AG04450 (cell line): ENCODE measurements at regions not wholly inside any gene's neighbourhood (a gene's known extent, or its start where the extent isn't known, plus 50 kb on each side); places are given as distances from the start of the nearest gene placed in this dataset.
"Not testable (repeated sequence)": the region's sequence is repeated elsewhere in the genome, so short reads cannot be mapped to it uniquely, and the experiment has no call there.

Experiments
- CTCF ChIA-PET: fragments of 300-600, 350-600 bp; formaldehyde crosslinking; extraction: SDS; loops from one replicate; lab custom pipeline; 2022; ENCODE audit warnings: antibody characterized with exemption, inconsistent platforms; lab: Charles Lee
- POLR2A ChIA-PET: fragments of 350-600 bp; formaldehyde crosslinking; extraction: SDS; loops from one replicate; lab custom pipeline; 2021; ENCODE audit warnings: antibody characterized with exemption, inconsistent platforms; lab: Yijun Ruan, JAX
- DNase-seq: peaks from one replicate; pipeline ENCODE4 v3.0.0-alpha.2; 2011; ENCODE audit warnings: low read depth, low spot score
- H3K27ac ChIP-seq: one replicate; pipeline ENCODE4 v1.5.1; 2012; ENCODE audit warnings: low read depth, low read length, control low read depth
- H3K27me3 ChIP-seq: one replicate; pipeline ENCODE4 v1.6.0; 2012; ENCODE audit warnings: low read length; ENCODE audit not compliant: control insufficient read depth, insufficient read depth
- H3K4me3 ChIP-seq: 2 replicates; pipeline ENCODE4 v1.5.1; 2011; ENCODE audit warnings: mild to moderate bottlenecking, low read depth, low read length, control low read depth
- H3K9me3 ChIP-seq: 2 replicates; pipeline ENCODE4 v1.5.1; 2012; ENCODE audit warnings: low read length; ENCODE audit not compliant: control insufficient read depth, insufficient read depth
- TF ChIP-seq, protein P1 (sequence below): IDR thresholded peaks from 2 replicates; pipeline ENCODE4 v1.5.1; 2011; ENCODE audit warnings: low read depth, low read length, control low read depth, inconsistent platforms

DNA sequence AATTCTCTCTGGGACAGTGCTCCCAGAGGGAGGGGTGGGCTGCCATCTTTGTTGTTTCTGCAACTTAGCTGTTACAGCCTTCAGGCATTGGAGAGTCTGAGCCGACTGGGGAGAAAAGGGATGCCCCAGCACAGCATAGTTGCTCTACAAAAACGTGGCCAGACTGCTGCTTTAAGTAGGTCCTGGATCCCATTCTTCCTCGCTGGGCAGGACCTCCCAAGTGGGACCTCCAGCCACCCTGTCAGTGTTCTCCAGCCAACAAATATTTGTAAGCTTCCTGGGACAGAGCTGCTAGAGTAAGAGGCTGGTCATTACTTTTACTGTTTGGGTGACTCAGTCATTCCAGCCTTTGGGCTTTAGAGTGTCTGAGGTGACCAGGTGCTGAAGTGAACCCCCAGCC, 292.7 kb upstream of the NREP start:
- TF ChIP-seq, protein P1, sequence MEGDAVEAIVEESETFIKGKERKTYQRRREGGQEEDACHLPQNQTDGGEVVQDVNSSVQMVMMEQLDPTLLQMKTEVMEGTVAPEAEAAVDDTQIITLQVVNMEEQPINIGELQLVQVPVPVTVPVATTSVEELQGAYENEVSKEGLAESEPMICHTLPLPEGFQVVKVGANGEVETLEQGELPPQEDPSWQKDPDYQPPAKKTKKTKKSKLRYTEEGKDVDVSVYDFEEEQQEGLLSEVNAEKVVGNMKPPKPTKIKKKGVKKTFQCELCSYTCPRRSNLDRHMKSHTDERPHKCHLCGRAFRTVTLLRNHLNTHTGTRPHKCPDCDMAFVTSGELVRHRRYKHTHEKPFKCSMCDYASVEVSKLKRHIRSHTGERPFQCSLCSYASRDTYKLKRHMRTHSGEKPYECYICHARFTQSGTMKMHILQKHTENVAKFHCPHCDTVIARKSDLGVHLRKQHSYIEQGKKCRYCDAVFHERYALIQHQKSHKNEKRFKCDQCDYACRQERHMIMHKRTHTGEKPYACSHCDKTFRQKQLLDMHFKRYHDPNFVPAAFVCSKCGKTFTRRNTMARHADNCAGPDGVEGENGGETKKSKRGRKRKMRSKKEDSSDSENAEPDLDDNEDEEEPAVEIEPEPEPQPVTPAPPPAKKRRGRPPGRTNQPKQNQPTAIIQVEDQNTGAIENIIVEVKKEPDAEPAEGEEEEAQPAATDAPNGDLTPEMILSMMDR: no peak
- CTCF ChIA-PET: interaction anchor here (1.0 kb wide), 1 partner anchor 518 kb away, joined by 4 read pairs; no protein-coding TSS in a partner anchor
- no peak for DNase-seq
- POLR2A ChIA-PET: no interaction called here
- Histone ChIP-seq H3K9me3 (peaks cover 4% of the 10 kb centered on the region; the same call in 1 of the 2 replicates), H3K27me3 (no peaks in the 10 kb centered on the region), H3K27ac (no peak overlapping the region), H3K4me3 (no peak overlapping the region)

DNA sequence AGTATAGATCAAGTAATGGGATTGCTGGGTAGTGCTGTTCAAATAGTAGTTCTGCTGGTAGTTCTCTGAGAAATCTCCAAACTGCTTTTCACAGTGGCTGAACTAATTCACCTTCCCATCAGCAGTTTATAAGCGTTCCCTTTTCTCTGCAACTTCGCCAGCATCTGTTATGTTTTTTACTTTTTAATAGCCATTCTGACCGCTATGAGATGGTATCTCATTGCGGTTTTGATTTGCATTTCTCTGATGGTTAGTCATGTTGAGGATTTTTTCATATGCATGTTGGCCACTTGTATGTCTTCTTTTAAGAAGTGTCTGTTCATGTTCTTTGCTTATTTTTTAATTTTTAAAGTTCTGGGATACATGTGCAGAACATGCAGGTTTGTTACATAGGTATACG, 279.2 kb upstream of the NREP start:
- Histone ChIP-seq H3K27me3 (no peaks in the 10 kb centered on the region), H3K27ac (no peak overlapping the region), H3K9me3 (no peaks in the 10 kb centered on the region), H3K4me3 (no peak overlapping the region)
- TF ChIP-seq, protein P1: no peak
- ChIA-PET CTCF (no interaction called here), POLR2A (no interaction called here)
- DNase-seq: no peak

DNA sequence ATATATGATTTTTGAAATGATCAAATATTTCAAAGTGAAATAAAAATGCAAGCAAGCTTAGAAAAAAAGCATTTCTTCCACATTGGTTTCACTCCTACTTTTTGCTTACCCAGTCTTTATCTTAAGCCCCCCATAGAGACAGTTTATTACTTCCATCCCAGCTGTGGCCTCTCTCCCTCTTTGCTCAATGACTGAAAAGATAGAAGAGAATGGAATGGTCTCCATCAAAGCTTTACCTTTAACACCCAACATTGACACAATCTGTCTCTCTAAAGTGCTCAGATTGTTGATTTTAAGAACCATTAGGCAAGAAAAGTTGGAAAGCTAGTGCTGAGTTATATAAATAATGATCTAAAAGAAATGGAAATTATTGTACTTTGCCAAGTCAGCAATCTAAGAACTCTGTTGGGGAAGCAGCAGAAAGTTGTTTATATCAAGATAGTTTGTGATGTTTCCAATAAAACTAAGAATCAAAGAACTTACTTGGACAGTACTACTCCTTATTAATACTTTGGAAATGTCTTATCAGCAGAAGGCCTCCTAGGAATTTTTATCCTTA, 277.5 kb upstream of the NREP start:
- TF ChIP-seq, protein P1: no peak
- H3K9me3 ChIP-seq: no peaks in the 10 kb centered on the region
- H3K27me3 ChIP-seq: no peaks in the 10 kb centered on the region
- H3K27ac ChIP-seq: no peak overlapping the region
- no peak for DNase-seq
- POLR2A ChIA-PET: no interaction called here
- CTCF ChIA-PET: no interaction called here
- no peak overlapping the region for H3K4me3 ChIP-seq

DNA sequence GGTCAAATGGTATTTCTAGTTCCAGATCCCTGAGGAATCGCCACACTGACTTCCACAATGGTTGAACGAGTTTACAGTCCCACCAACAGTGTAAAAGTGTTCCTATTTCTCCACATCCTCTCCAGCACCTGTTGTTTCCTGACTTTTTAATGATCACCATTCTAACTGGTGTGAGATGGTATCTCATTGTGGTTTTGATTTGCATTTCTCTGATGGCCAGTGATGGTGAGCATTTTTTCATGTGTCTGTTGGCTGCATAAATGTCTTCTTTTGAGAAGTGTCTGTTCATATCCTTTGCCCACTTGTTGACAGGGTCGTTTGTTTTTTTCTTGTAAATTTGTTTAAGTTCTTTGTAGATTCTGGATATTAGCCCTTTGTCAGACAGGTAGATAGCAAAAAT, 269.9 kb upstream of the NREP start:
- CTCF ChIA-PET, H3K27me3 ChIP-seq, H3K9me3 ChIP-seq, H3K27ac ChIP-seq, POLR2A ChIA-PET, H3K4me3 ChIP-seq, DNase-seq: not testable (repeated sequence)

DNA sequence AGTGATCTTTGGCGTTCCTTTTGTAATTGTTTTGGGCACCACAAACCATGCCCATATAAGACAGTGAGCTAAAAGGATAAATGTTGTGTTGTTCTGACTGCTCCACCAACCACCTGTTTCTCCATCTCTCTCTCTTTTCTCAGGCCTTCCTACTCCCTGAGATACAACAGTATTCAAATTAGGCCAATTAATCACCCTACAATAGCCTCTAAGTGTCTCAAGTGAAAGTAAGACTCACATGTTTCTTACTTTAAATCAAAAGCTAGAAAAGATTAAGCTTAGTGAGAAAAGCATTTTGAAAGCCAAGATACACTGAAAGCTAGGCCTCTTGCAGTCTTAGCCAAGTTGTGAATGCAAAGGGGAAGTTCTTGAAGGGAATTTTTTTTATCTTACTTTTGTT, 268.8 kb upstream of the NREP start:
- DNase-seq: no peak
- Histone ChIP-seq H3K27me3 (no peaks in the 10 kb centered on the region), H3K4me3 (no peak overlapping the region), H3K9me3 (no peaks in the 10 kb centered on the region), H3K27ac (no peak overlapping the region)
- CTCF ChIA-PET: no interaction called here
- POLR2A ChIA-PET: no interaction called here
- TF ChIP-seq, protein P1: no peak
